ENCODE measurements at regions not wholly inside any gene's neighbourhood (a gene's known extent, or its start where the extent isn't known, plus 50 kb on each side); places are given as distances from the start of the nearest gene placed in this dataset.

DNA sequence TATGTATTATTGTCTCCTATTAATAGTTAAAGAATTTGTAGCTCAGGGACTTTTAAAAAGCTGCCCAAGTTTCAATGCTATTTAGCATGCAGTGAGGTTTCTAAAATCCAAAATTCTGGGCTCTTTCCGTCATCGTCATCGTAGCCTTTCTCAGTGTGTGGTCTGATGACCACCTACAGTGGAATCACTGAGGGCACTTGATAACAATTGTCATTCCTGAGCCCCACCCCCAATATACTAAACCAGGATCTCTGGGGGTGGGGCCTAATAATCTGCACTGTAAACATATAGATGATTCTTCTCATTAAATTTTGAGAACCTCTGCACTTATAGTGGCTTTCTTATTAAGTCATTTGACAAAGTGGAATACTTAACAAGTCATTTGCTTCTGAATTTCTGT, 674.8 kb downstream of the PLPP3 start:
- TF ChIP-seq GABPA (IDR thresholded peaks at IDR 0.05; ENCODE audit: low read depth) = no peak
- TF ChIP-seq, protein P1, sequence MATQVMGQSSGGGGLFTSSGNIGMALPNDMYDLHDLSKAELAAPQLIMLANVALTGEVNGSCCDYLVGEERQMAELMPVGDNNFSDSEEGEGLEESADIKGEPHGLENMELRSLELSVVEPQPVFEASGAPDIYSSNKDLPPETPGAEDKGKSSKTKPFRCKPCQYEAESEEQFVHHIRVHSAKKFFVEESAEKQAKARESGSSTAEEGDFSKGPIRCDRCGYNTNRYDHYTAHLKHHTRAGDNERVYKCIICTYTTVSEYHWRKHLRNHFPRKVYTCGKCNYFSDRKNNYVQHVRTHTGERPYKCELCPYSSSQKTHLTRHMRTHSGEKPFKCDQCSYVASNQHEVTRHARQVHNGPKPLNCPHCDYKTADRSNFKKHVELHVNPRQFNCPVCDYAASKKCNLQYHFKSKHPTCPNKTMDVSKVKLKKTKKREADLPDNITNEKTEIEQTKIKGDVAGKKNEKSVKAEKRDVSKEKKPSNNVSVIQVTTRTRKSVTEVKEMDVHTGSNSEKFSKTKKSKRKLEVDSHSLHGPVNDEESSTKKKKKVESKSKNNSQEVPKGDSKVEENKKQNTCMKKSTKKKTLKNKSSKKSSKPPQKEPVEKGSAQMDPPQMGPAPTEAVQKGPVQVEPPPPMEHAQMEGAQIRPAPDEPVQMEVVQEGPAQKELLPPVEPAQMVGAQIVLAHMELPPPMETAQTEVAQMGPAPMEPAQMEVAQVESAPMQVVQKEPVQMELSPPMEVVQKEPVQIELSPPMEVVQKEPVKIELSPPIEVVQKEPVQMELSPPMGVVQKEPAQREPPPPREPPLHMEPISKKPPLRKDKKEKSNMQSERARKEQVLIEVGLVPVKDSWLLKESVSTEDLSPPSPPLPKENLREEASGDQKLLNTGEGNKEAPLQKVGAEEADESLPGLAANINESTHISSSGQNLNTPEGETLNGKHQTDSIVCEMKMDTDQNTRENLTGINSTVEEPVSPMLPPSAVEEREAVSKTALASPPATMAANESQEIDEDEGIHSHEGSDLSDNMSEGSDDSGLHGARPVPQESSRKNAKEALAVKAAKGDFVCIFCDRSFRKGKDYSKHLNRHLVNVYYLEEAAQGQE (IDR thresholded peaks at IDR 0.05; ENCODE audit: insufficient replicate concordance, low read depth) = no peak
- TF ChIP-seq CTCF (IDR thresholded peaks at IDR 0.05; ENCODE audit: insufficient read depth, low read length) = no peak
- no peak for TF ChIP-seq POLR2AphosphoS5 (IDR thresholded peaks at IDR 0.05; ENCODE audit: low read depth)
- TF ChIP-seq SPI1 (IDR thresholded peaks at IDR 0.05; ENCODE audit: borderline replicate concordance, low read depth) = no peak
